ENCODE measurements at regions not wholly inside any gene's neighbourhood (a gene's known extent, or its start where the extent isn't known, plus 50 kb on each side); places are given as distances from the start of the nearest gene placed in this dataset.

- no peak for TF ChIP-seq CTCF (IDR thresholded peaks at IDR 0.05)
- no peak for TF ChIP-seq POLR2A (IDR thresholded peaks at IDR 0.05)
These were observed 80.0 kb upstream of the NKD1 start for GRCh38 chr16:50467943-50468748.

Measured in Peyer's patch (tissue), 4 donors.